ENCODE measurements at regions not wholly inside any gene's neighbourhood (a gene's known extent, or its start where the extent isn't known, plus 50 kb on each side); places are given as distances from the start of the nearest gene placed in this dataset.

DNA sequence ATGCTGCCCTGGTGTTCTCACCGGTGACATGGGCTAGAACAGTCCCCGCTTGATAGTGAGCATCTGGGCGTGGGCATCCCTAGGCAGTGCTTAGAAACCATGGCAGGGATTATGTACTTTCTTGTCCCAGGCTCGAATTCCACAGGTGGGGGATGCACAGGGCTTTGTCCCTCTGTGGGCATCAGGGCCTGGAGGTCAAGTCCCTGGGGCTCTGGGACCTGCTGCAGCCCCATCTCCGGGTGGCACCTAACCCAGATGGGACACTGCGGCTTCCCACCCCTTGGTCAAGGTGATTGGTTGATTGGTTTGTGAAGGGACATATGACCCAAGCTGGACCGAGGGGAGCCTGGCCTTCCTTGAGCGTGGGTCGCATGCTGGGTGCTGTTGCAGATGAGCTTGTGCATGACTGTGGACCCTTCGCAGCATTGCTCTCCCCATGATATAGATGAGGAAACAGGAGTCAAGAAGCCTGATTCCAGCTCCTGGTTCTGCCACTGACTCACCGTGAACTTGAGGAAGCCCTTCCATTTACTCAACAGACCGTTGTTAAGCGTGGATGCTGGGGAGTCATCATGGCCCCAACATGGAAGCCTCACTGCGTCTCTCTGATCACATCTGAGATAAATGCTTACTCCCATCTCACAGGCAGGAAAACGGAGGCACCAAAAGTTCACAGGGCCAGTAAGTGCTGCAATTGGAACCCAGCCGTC is 64.0 kb upstream of the RUNX3 start:
- Histone ChIP-seq H3K4me1 (ENCODE audit: insufficient read depth, low read length) (no peaks in the 10 kb centered on the region), H3K9ac (ENCODE audit: low read depth, low read length) (no peak overlapping the region), H3K4me3 (ENCODE audit: low read length) (no peak overlapping the region), H3K36me3 (ENCODE audit: insufficient read depth, low read length) (no peaks in the 10 kb centered on the region), H3K9me3 (ENCODE audit: insufficient read depth, low read depth, low read length) (no peaks in the 10 kb centered on the region), H3K27ac (ENCODE audit: low read depth, low read length) (no peak overlapping the region), H3K27me3 (ENCODE audit: insufficient read depth, low read length) (no peaks in the 10 kb centered on the region)
- WGBS = 92% methylated on average over 16 of the region's 16 CpGs

- H3K9me3 ChIP-seq (ENCODE audit: insufficient read depth, low read depth, low read length) = no peaks in the 10 kb centered on the region
- WGBS = 95% methylated on average over 12 of the region's 12 CpGs
- H3K9ac ChIP-seq (ENCODE audit: low read depth, low read length) = no peak overlapping the region
- no peaks in the 10 kb centered on the region for H3K36me3 ChIP-seq (ENCODE audit: insufficient read depth, low read length)
- no peak overlapping the region for H3K27ac ChIP-seq (ENCODE audit: low read depth, low read length)
- H3K4me1 ChIP-seq (ENCODE audit: insufficient read depth, low read length) = no peaks in the 10 kb centered on the region
- no peaks in the 10 kb centered on the region for H3K27me3 ChIP-seq (ENCODE audit: insufficient read depth, low read length)
- H3K4me3 ChIP-seq (ENCODE audit: low read length) = no peak overlapping the region
These were observed 62.7 kb upstream of the RUNX3 start for GRCh38 chr1:24992761-24993211.

- Histone ChIP-seq H3K36me3 (ENCODE audit: insufficient read depth, low read length) (no peaks in the 10 kb centered on the region), H3K27me3 (ENCODE audit: insufficient read depth, low read length) (no peaks in the 10 kb centered on the region), H3K27ac (ENCODE audit: low read depth, low read length) (no peak overlapping the region), H3K4me1 (ENCODE audit: insufficient read depth, low read length) (no peaks in the 10 kb centered on the region), H3K9me3 (ENCODE audit: insufficient read depth, low read depth, low read length) (no peaks in the 10 kb centered on the region), H3K9ac (ENCODE audit: low read depth, low read length) (no peak overlapping the region), H3K4me3 (ENCODE audit: low read length) (no peak overlapping the region)
- WGBS = 91% methylated on average over 11 of the region's 11 CpGs
These were observed 62.2 kb upstream of the RUNX3 start for GRCh38 chr1:24992124-24992760.

GRCh38 chr1:24991697-24992096 is 61.6 kb upstream of the RUNX3 start:
- Histone ChIP-seq H3K36me3 (ENCODE audit: insufficient read depth, low read length) (no peaks in the 10 kb centered on the region), H3K27me3 (ENCODE audit: insufficient read depth, low read length) (no peaks in the 10 kb centered on the region), H3K9ac (ENCODE audit: low read depth, low read length) (no peak overlapping the region), H3K4me1 (ENCODE audit: insufficient read depth, low read length) (no peaks in the 10 kb centered on the region), H3K9me3 (ENCODE audit: insufficient read depth, low read depth, low read length) (no peaks in the 10 kb centered on the region), H3K27ac (ENCODE audit: low read depth, low read length) (no peak overlapping the region), H3K4me3 (ENCODE audit: low read length) (no peak overlapping the region)
- WGBS = 79% methylated on average over 7 of the region's 7 CpGs

DNA sequence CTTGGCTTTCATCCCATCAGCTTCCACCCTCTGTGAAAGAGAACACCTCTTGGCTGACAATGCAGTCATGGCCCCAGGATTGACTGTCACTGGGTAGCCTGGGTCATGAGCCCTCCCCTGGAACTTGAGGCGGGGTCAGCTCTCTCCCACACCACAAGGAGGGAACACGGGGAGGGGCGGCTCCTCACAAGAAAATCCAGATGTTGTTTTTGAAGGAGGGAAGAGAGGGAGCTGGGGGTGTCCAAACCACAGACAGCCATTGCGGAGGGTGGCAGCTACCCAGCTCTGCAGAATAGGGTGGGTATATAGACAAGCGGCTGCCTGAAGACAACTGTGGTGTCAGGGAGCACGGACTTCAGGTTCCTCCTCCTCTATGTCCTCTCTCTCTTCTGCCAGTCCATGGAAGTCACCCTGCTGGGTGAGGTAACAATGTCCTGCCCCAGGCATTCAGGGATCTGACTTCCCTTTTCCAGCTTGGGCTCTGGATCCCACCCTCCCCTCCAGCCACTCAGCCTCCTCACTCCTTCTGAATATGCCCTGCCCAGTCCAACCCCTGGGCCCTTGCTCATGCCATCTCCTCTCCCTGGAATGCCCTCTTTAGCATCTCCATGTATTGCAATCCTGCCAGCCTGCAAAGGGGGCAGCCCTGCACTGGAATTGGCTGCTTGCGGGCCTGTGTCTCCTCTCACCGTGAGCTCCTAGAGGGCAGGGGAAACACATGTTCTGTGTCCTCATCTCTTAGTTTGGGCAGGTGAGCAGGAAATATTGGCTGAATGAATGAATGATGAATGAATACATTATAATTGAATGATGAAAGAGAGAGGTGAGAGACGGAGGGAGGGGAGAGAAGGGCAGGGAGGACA is 60.9 kb upstream of the RUNX3 start:
- Histone ChIP-seq H3K4me1 (ENCODE audit: insufficient read depth, low read length) (no peaks in the 10 kb centered on the region), H3K27ac (ENCODE audit: low read depth, low read length) (no peak overlapping the region), H3K9ac (ENCODE audit: low read depth, low read length) (no peak overlapping the region), H3K4me3 (ENCODE audit: low read length) (no peak overlapping the region), H3K9me3 (ENCODE audit: insufficient read depth, low read depth, low read length) (no peaks in the 10 kb centered on the region), H3K27me3 (ENCODE audit: insufficient read depth, low read length) (no peaks in the 10 kb centered on the region), H3K36me3 (ENCODE audit: insufficient read depth, low read length) (no peaks in the 10 kb centered on the region)
- 73% methylated on average over 8 of the region's 9 CpGs for WGBS

GRCh38 chr1:24990136-24990535 is 60.1 kb upstream of the RUNX3 start:
- Histone ChIP-seq H3K9me3 (ENCODE audit: insufficient read depth, low read depth, low read length) (no peaks in the 10 kb centered on the region), H3K36me3 (ENCODE audit: insufficient read depth, low read length) (no peaks in the 10 kb centered on the region), H3K9ac (ENCODE audit: low read depth, low read length) (no peak overlapping the region), H3K27me3 (ENCODE audit: insufficient read depth, low read length) (no peaks in the 10 kb centered on the region), H3K27ac (ENCODE audit: low read depth, low read length) (no peak overlapping the region), H3K4me1 (ENCODE audit: insufficient read depth, low read length) (no peaks in the 10 kb centered on the region), H3K4me3 (ENCODE audit: low read length) (no peak overlapping the region)
- 87% methylated on average over 13 of the region's 13 CpGs for WGBS

- Histone ChIP-seq H3K27me3 (ENCODE audit: insufficient read depth, low read length) (no peaks in the 10 kb centered on the region), H3K36me3 (ENCODE audit: insufficient read depth, low read length) (no peaks in the 10 kb centered on the region), H3K9ac (ENCODE audit: low read depth, low read length) (no peak overlapping the region), H3K9me3 (ENCODE audit: insufficient read depth, low read depth, low read length) (no peaks in the 10 kb centered on the region), H3K4me1 (ENCODE audit: insufficient read depth, low read length) (no peaks in the 10 kb centered on the region), H3K4me3 (ENCODE audit: low read length) (no peak overlapping the region), H3K27ac (ENCODE audit: low read depth, low read length) (no peak overlapping the region)
- 86% methylated on average over 2 of the region's 2 CpGs for WGBS
These were observed 59.0 kb upstream of the RUNX3 start for GRCh38 chr1:24989082-24989481.

- no peaks in the 10 kb centered on the region for H3K4me1 ChIP-seq (ENCODE audit: insufficient read depth, low read length)
- H3K9ac ChIP-seq (ENCODE audit: low read depth, low read length) = no peak overlapping the region
- no peaks in the 10 kb centered on the region for H3K36me3 ChIP-seq (ENCODE audit: insufficient read depth, low read length)
- no peak overlapping the region for H3K4me3 ChIP-seq (ENCODE audit: low read length)
- WGBS = 91% methylated on average over 6 of the region's 6 CpGs
- no peak overlapping the region for H3K27ac ChIP-seq (ENCODE audit: low read depth, low read length)
- H3K27me3 ChIP-seq (ENCODE audit: insufficient read depth, low read length) = no peaks in the 10 kb centered on the region
- H3K9me3 ChIP-seq (ENCODE audit: insufficient read depth, low read depth, low read length) = no peaks in the 10 kb centered on the region
These were observed 58.5 kb upstream of the RUNX3 start for GRCh38 chr1:24988558-24988912.

GRCh38 chr1:24987875-24988557 is 57.9 kb upstream of the RUNX3 start:
- Histone ChIP-seq H3K9me3 (ENCODE audit: insufficient read depth, low read depth, low read length) (no peaks in the 10 kb centered on the region), H3K27ac (ENCODE audit: low read depth, low read length) (no peak overlapping the region), H3K27me3 (ENCODE audit: insufficient read depth, low read length) (no peaks in the 10 kb centered on the region), H3K4me1 (ENCODE audit: insufficient read depth, low read length) (no peaks in the 10 kb centered on the region), H3K9ac (ENCODE audit: low read depth, low read length) (no peak overlapping the region), H3K36me3 (ENCODE audit: insufficient read depth, low read length) (no peaks in the 10 kb centered on the region), H3K4me3 (ENCODE audit: low read length) (no peak overlapping the region)
- WGBS = 96% methylated on average over 4 of the region's 5 CpGs

DNA sequence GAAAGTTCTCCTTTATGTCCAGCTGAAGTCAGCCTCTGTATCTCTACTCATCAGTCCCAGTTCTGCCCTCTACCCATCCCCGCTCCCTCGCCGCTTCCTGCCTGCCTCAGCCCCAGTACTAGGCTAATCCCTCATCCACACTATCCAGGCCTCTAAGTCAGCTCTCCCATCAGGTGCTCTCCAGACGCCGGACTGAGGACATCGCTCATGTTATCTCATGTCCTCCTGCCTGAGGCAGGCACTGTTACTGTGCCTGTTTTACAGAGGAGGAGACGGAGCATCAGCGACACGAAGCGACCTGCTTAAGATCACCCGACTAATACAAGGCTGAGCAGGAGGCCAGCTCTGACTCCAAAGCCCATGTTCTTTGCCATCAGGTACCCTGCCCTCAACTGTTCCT is 57.3 kb upstream of the RUNX3 start:
- Histone ChIP-seq H3K4me1 (ENCODE audit: insufficient read depth, low read length) (no peaks in the 10 kb centered on the region), H3K27me3 (ENCODE audit: insufficient read depth, low read length) (no peaks in the 10 kb centered on the region), H3K9ac (ENCODE audit: low read depth, low read length) (no peak overlapping the region), H3K36me3 (ENCODE audit: insufficient read depth, low read length) (no peaks in the 10 kb centered on the region), H3K9me3 (ENCODE audit: insufficient read depth, low read depth, low read length) (no peaks in the 10 kb centered on the region), H3K27ac (ENCODE audit: low read depth, low read length) (no peak overlapping the region), H3K4me3 (ENCODE audit: low read length) (no peak overlapping the region)
- WGBS = 92% methylated on average over 11 of the region's 11 CpGs
